ENCODE measurements at regions not wholly inside any gene's neighbourhood (a gene's known extent, or its start where the extent isn't known, plus 50 kb on each side); places are given as distances from the start of the nearest gene placed in this dataset.

DNA sequence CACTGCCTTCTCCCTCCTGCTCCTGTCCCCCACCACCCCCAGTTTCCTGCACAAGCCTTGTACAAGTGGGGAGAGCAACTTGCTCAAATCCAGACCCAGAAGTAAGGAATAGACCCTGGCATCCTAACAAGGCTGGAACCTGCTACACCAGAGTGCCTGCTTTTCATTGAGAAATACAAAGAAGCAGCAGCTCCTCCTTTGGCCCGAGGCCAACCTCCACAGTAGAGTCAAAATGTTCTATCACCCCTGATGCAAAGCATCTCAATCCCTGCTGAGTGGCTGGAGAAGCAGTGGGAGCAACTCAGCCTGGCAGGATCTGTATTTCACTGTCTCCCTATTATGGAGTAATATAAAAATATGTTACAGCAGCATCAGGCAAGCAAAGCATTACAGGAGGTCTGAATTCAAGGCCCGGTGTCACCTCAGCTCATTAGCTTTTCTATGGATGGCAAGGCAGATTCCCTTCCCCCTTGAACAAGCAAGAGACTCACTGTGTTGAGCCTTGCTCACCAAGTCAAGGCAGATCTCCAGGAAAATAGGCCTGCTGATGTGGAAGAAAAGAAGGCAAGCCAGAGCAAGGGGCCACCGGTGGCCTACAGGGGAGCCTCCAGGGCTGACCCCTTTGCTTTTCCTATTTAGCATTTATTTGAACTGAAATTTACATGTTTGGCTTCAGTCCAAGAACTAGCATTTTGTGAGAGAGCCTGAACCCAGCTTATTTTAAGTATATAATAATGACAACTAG, 186.3 kb upstream of the EGLN3 start:
- ATAC-seq (no peak), DNase-seq (no peak)
- 61% methylated on average over 3 of the region's 3 CpGs for whole genome bisulfite sequencing (ENCODE audit: insufficient coverage, low coverage, low lambda C conversion rate, missing lambda C conversion rate)
- intact Hi-C loops (cut with DNase I) = no loop called here
- Histone ChIP-seq H3K36me3 (no peaks in the 10 kb centered on the region), H3K4me1 (no peaks in the 10 kb centered on the region), H3K27ac (no peak overlapping the region), H3K4me3 (no peak overlapping the region), H3K27me3 (no peaks in the 10 kb centered on the region), H3K9me3 (no peaks in the 10 kb centered on the region)
- no peak for TF ChIP-seq POLR2A (IDR thresholded peaks at IDR 0.05)
- TF ChIP-seq CTCF (IDR thresholded peaks at IDR 0.05) = no peak

DNA sequence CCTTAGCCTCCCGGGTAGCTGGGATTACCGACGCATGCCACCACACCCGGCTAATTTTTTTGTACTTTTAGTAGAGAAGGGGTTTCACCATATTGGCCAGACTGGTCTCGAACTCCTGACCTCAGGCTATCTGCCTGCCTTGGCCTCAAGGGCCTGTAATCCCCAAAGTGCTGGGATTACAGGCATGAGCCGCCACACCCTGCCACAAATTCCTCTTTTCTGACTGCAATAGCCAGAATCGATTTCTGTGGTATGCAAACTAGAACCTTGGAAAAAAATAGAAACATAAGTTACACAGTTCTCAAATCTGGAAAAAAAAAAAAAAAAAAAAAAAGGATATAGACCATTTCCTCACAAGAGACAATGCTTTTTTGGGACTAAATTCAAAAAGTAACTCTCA, 184.6 kb upstream of the EGLN3 start:
- H3K9me3 ChIP-seq = no peaks in the 10 kb centered on the region
- H3K36me3 ChIP-seq = no peaks in the 10 kb centered on the region
- intact Hi-C loops (cut with DNase I) = no loop called here
- WGBS (ENCODE audit: insufficient coverage, low coverage, low lambda C conversion rate, missing lambda C conversion rate) = 62% methylated on average over 4 of the region's 7 CpGs
- no peaks in the 10 kb centered on the region for H3K27me3 ChIP-seq
- H3K4me1 ChIP-seq = no peaks in the 10 kb centered on the region
- ATAC-seq (peak in 1 of 4 donors; percentile 22), DNase-seq (no peak)
- no peak for TF ChIP-seq CTCF (IDR thresholded peaks at IDR 0.05)
- no peak for TF ChIP-seq POLR2A (IDR thresholded peaks at IDR 0.05)
- no peak overlapping the region for H3K4me3 ChIP-seq
- no peak overlapping the region for H3K27ac ChIP-seq

DNA sequence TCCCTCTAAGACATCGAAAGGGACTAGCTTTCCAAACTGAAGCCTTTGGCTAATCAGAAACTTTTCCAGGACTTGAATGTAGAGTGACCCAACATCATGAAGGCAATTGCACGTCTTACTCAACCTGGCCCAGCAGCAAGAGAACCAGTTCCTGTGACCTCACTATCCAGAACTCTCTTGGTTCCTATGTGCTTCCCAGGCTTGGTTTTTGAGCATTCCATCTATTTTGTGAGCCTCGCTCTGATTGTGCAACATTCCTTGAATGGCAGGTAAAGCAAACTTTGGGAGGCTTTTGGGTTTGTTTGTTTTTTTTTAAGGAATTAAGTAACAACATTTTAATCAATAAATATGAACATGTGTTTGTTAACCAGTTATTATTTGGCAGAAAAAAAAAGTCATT, 183.6 kb upstream of the EGLN3 start:
- Histone ChIP-seq H3K4me3 (no peak overlapping the region), H3K9me3 (no peaks in the 10 kb centered on the region), H3K4me1 (no peaks in the 10 kb centered on the region), H3K27ac (no peak overlapping the region), H3K36me3 (no peaks in the 10 kb centered on the region), H3K27me3 (no peaks in the 10 kb centered on the region)
- ATAC-seq (no peak), DNase-seq (no peak)
- intact Hi-C loops (cut with DNase I) = no loop called here
- WGBS (ENCODE audit: insufficient coverage, low coverage, low lambda C conversion rate, missing lambda C conversion rate) = 60% methylated on average over 3 of the region's 3 CpGs
- TF ChIP-seq CTCF (IDR thresholded peaks at IDR 0.05) (no peak), POLR2A (IDR thresholded peaks at IDR 0.05) (no peak)

DNA sequence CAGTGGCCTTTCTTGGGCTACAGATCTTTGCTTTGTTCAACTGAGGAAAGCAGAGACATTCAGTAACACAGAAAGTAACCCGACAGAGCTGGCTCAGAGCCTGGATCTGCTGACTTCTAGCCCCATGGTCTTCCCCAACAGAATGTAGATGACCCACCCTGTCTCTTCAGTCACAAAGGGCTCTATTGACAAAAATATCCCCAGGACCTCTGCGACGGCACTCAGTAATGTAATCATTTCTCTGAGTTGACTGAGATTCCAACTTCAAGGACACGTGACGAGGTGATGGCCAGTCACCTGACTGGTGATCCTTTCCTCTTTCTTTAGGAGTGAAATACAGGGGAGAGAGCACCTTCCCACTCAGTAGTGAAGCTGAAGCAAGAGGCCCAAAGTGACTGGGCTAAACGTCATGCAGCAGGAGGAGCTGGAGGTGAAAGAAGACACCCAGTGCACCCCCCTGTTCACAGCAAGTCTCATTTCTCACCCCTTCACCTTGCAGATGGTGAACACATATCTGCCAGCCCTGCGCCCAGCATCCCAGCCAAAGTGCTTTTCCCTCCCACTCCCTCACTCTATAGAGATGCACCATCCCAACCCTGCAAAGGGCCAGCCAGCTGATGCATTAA, 179.2 kb upstream of the EGLN3 start:
- H3K4me1 ChIP-seq = no peaks in the 10 kb centered on the region
- WGBS (ENCODE audit: insufficient coverage, low coverage, low lambda C conversion rate, missing lambda C conversion rate) = 83% methylated on average over 6 of the region's 7 CpGs
- H3K4me3 ChIP-seq = no peak overlapping the region
- H3K36me3 ChIP-seq = no peaks in the 10 kb centered on the region
- intact Hi-C loops (cut with DNase I) = no loop called here
- ATAC-seq = no peak
- TF ChIP-seq CTCF (IDR thresholded peaks at IDR 0.05) = no peak
- no peak for TF ChIP-seq POLR2A (IDR thresholded peaks at IDR 0.05)
- no peaks in the 10 kb centered on the region for H3K9me3 ChIP-seq
- no peaks in the 10 kb centered on the region for H3K27me3 ChIP-seq
- no peak overlapping the region for H3K27ac ChIP-seq
- DNase-seq = no peak

Measured in right lobe of liver (tissue), 6 donors.